ENCODE measurements at regions not wholly inside any gene's neighbourhood (a gene's known extent, or its start where the extent isn't known, plus 50 kb on each side); places are given as distances from the start of the nearest gene placed in this dataset.

GRCh38 chr13:85640727-85641126 is 158.5 kb downstream of the SLITRK6 start:
- no peak for TF ChIP-seq EGR1 (IDR thresholded peaks at IDR 0.05; ENCODE audit: low read depth)
- no peak for TF ChIP-seq EZH2 (IDR thresholded peaks at IDR 0.05)
- TF ChIP-seq ATF3 (IDR thresholded peaks at IDR 0.05), result no peak
- no peak for TF ChIP-seq CTCF (IDR thresholded peaks at IDR 0.05 in 2 of 3, conservative IDR thresholded peaks at IDR 0.05 in 1 of 3; ENCODE audit: borderline replicate concordance in 1 of 3, insufficient read depth in 1 of 3, low read depth in 2 of 3, low read length in 2 of 3)
- no peak for TF ChIP-seq FOSL1 (IDR thresholded peaks at IDR 0.05; ENCODE audit: low read depth)
- no peak for TF ChIP-seq RAD21 (IDR thresholded peaks at IDR 0.05; ENCODE audit: low read depth)
- no peak for TF ChIP-seq CEBPB (IDR thresholded peaks at IDR 0.05; ENCODE audit: low read depth)
- no peak for TF ChIP-seq REST (IDR thresholded peaks at IDR 0.05; ENCODE audit: low read depth)
- no peak for TF ChIP-seq POLR2AphosphoS5 (IDR thresholded peaks at IDR 0.05; ENCODE audit: low read depth, low read length)
- TF ChIP-seq SRF (IDR thresholded peaks at IDR 0.05; ENCODE audit: low read depth), result no peak
- TF ChIP-seq POLR2A (IDR thresholded peaks at IDR 0.05; ENCODE audit: borderline replicate concordance, extremely low read depth, insufficient read depth, insufficient read length), result no peak
- TF ChIP-seq ZFX (IDR thresholded peaks at IDR 0.05), result no peak

Data from HCT116 (cell line).